SK-N-SH (cell line): ENCODE measurements at regions not wholly inside any gene's neighbourhood (a gene's known extent, or its start where the extent isn't known, plus 50 kb on each side); places are given as distances from the start of the nearest gene placed in this dataset.

Experiments
- CTCF ChIA-PET: fragments of 300-600, 350-600 bp; formaldehyde crosslinking; extraction: SDS; loops from one replicate; lab custom pipeline; 2021; lab: Yijun Ruan, JAX
- POLR2A ChIA-PET: fragments of 350-600 bp; sonication (Branson Sonifier 250); formaldehyde crosslinking; extraction: SDS; loops from one replicate; lab custom pipeline; 2020; ENCODE audit warnings: antibody characterized with exemption, inconsistent platforms; lab: Yijun Ruan, JAX
- DNase-seq: peaks from one replicate; pipeline ENCODE4 v3.0.0; 2012
- H2AFZ ChIP-seq: fragments of 200-600 bp; sonication (generic); 2 replicates; pipeline ENCODE4 v1.8.1; 2016; ENCODE audit warnings: antibody characterized with exemption, mild to moderate bottlenecking, low read depth
- H3F3A ChIP-seq: fragments of 200-600 bp; sonication (generic); replicated peaks from 2 replicates; pipeline ENCODE3; 2016; ENCODE audit warnings: antibody characterized with exemption, mild to moderate bottlenecking; ENCODE audit not compliant: insufficient read depth
- H3K27ac ChIP-seq, 2 experiments: fragments of 200-500 bp in 1 of 2; fragments of 200-600 bp in 1 of 2; sonication (Bioruptor generic) in 1 of 2; sonication (generic), shearing (Covaris generic) in 1 of 2; 2 replicates each; pipeline versions ENCODE4 v1.5.1 to v1.6.1; 2014 to 2016; ENCODE audit warnings: low read depth in 2 of 2, inconsistent platforms in 1 of 2, low read length in 1 of 2, mild to moderate bottlenecking in 1 of 2, mixed read lengths in 1 of 2
- H3K27me3 ChIP-seq: fragments of 200-600 bp; sonication (generic), shearing (Covaris generic); 2 replicates; pipeline ENCODE4 v1.6.1; 2016; ENCODE audit warnings: mixed run types; ENCODE audit not compliant: insufficient read depth
- H3K36me3 ChIP-seq, 2 experiments: fragments of 200-500 bp in 1 of 2; fragments of 200-600 bp in 1 of 2; sonication (Bioruptor generic) in 1 of 2; sonication (generic) in 1 of 2; replicated peaks in 1 of 2; 2 replicates each; pipeline versions ENCODE3 to v1.5.1; 2014 to 2016; ENCODE audit warnings: low read length in 1 of 2, mild to moderate bottlenecking in 1 of 2; ENCODE audit not compliant: insufficient read depth in 2 of 2, control insufficient read depth in 1 of 2
- H3K4me1 ChIP-seq, 2 experiments: fragments of 200-500 bp in 1 of 2; fragments of 200-600 bp in 1 of 2; sonication (Bioruptor generic) in 1 of 2; sonication (generic), shearing (Covaris generic) in 1 of 2; 2 replicates each; pipeline versions ENCODE4 v1.5.1 to v1.6.1; 2014 to 2016; ENCODE audit warnings: low read depth in 1 of 2, low read length in 1 of 2, mixed run types in 1 of 2; ENCODE audit not compliant: insufficient read depth in 2 of 2, control insufficient read depth in 1 of 2
- H3K4me2 ChIP-seq: fragments of 200-600 bp; sonication (generic), shearing (Covaris generic); 2 replicates; pipeline ENCODE4 v1.6.1; 2017; ENCODE audit warnings: mixed run types
- H3K4me3 ChIP-seq, 2 experiments: fragments of 200-500 bp in 1 of 2; fragments of 200-600 bp in 1 of 2; sonication (Bioruptor generic) in 1 of 2; sonication (generic), shearing (Covaris generic) in 1 of 2; 2 replicates each; pipeline versions ENCODE4 v1.5.1 to v1.8.1; 2014 to 2016; ENCODE audit warnings: low read depth in 2 of 2, inconsistent platforms in 1 of 2, low read length in 1 of 2, mild to moderate bottlenecking in 1 of 2, mixed read lengths in 1 of 2, moderate library complexity in 1 of 2
- H3K79me2 ChIP-seq: fragments of 200-600 bp; sonication (generic); 2 replicates; pipeline ENCODE4 v1.8.1; 2017; ENCODE audit warnings: mild to moderate bottlenecking; ENCODE audit not compliant: insufficient read depth
- H3K9ac ChIP-seq: fragments of 200-600 bp; sonication (generic); 2 replicates; pipeline ENCODE4 v1.6.1; 2017; ENCODE audit warnings: mixed run types
- H3K9me2 ChIP-seq: fragments of 200-600 bp; sonication (generic); 2 replicates; pipeline ENCODE4 v1.6.1; 2017; ENCODE audit warnings: mixed run types
- H3K9me3 ChIP-seq: fragments of 200-600 bp; sonication (generic); 2 replicates; pipeline ENCODE4 v1.6.1; 2017; ENCODE audit warnings: mixed run types, mild to moderate bottlenecking, moderate library complexity
- H4K20me1 ChIP-seq: fragments of 200-600 bp; sonication (generic); 2 replicates; pipeline ENCODE4 v1.6.1; 2017; ENCODE audit warnings: mild to moderate bottlenecking, mixed run types; ENCODE audit not compliant: insufficient read depth
- FOXM1 ChIP-seq: IDR thresholded peaks from 2 replicates; pipeline ENCODE4 v1.4.0; 2012; ENCODE audit warnings: low read depth, mild to moderate bottlenecking
- GABPA ChIP-seq: IDR thresholded peaks from 2 replicates; pipeline ENCODE4 v1.4.0; 2012; ENCODE audit warnings: low read depth, mild to moderate bottlenecking
- GATA2 ChIP-seq: sonication (generic); formaldehyde crosslinking; IDR thresholded peaks from 2 replicates; pipeline ENCODE4 v1.5.0; 2020; ENCODE audit warnings: mild to moderate bottlenecking, missing genetic modification reagents
- IRF3 ChIP-seq: fragments of 150-350 bp; IDR thresholded peaks from 2 replicates; pipeline ENCODE4 v1.6.1; 2016; ENCODE audit warnings: mild to moderate bottlenecking, low read depth, low read length
- JUND ChIP-seq: IDR thresholded peaks from 2 replicates; pipeline ENCODE4 v1.4.0; 2012
- MAX ChIP-seq: IDR thresholded peaks from 2 replicates; pipeline ENCODE4 v1.4.0; 2012; ENCODE audit warnings: low read depth
- NFIC ChIP-seq: IDR thresholded peaks from 2 replicates; pipeline ENCODE4 v1.4.0; 2012; ENCODE audit warnings: borderline replicate concordance
- NRF1 ChIP-seq: IDR thresholded peaks from 2 replicates; pipeline ENCODE4 v1.6.1; 2012; ENCODE audit warnings: low read depth, mild to moderate bottlenecking, low read length
- POLR2AphosphoS5 ChIP-seq: IDR thresholded peaks from 2 replicates; pipeline ENCODE4 v1.6.1; 2012; ENCODE audit warnings: low read depth, low read length
- REST ChIP-seq: IDR thresholded peaks from 2 replicates; pipeline ENCODE4 v1.6.1; 2012; ENCODE audit warnings: mild to moderate bottlenecking, low read depth, low read length, moderate library complexity
- RXRA ChIP-seq: IDR thresholded peaks from 2 replicates; pipeline ENCODE4 v1.4.0; 2012; ENCODE audit warnings: low read depth, mild to moderate bottlenecking, borderline replicate concordance
- SIN3A ChIP-seq: IDR thresholded peaks from 2 replicates; pipeline ENCODE4 v1.6.1; 2012; ENCODE audit warnings: low read depth, mild to moderate bottlenecking, low read length, moderate library complexity, borderline replicate concordance
- SMC3 ChIP-seq: IDR thresholded peaks from 2 replicates; pipeline ENCODE4 v1.6.1; 2012; ENCODE audit warnings: low read depth, low read length, improper control_type of control experiment
- TAF1 ChIP-seq: IDR thresholded peaks from 2 replicates; pipeline ENCODE4 v1.6.1; 2012; ENCODE audit warnings: low read depth, mild to moderate bottlenecking, low read length, moderate library complexity, borderline replicate concordance
- TCF12 ChIP-seq: IDR thresholded peaks from 2 replicates; pipeline ENCODE4 v1.4.0; 2012
- USF1 ChIP-seq: IDR thresholded peaks from 2 replicates; pipeline ENCODE4 v1.4.0; 2012; ENCODE audit warnings: low read depth, borderline replicate concordance
- USF2 ChIP-seq: fragments of 150-350 bp; IDR thresholded peaks from 2 replicates; pipeline ENCODE4 v1.6.1; 2017; ENCODE audit warnings: antibody characterized with exemption, low read length, low read depth, borderline replicate concordance
- YY1 ChIP-seq: IDR thresholded peaks from 2 replicates; pipeline ENCODE4 v1.4.0; 2012; ENCODE audit warnings: low read depth, mild to moderate bottlenecking
- ZBTB33 ChIP-seq: IDR thresholded peaks from 2 replicates; pipeline ENCODE4 v1.4.0; 2012; ENCODE audit warnings: low read depth, borderline replicate concordance
- WGBS: methylation state at CpG from one replicate; pipeline ENCODE4 v1.1.6; 2017; ENCODE audit warnings: low lambda C conversion rate; 5-methylcytosine and 5-hydroxymethylcytosine counted together

GRCh38 chr9:92179286-92180001 is 64.2 kb upstream of the SPTLC1 start:
- Histone ChIP-seq H4K20me1 (no peaks in the 10 kb centered on the region), H3K4me1 (no peaks in the 10 kb centered on the region; a peak in 1 of 4 replicates), H3K9ac (no peak overlapping the region), H3K4me3 (no peak overlapping the region), H3K4me2 (no peak overlapping the region), H2AFZ (no peak overlapping the region), H3K27me3 (no peaks in the 10 kb centered on the region), H3K36me3 (no peaks in the 10 kb centered on the region), H3K9me3 (no peaks in the 10 kb centered on the region), H3K27ac (no peak overlapping the region), H3K9me2 (no peaks in the 10 kb centered on the region), H3K79me2 (no peaks in the 10 kb centered on the region), H3F3A (no peaks in the 10 kb centered on the region)
- ChIA-PET CTCF (interaction anchor here (0.8 to 2.0 kb wide), 4 partner anchors 26 to 63 kb away, joined by 3 to 7 read pairs (median 4); no protein-coding TSS in a partner anchor), POLR2A (no interaction called here)
- DNase-seq: no peak
- 57% methylated on average over 11 of the region's 11 CpGs for WGBS
- TF ChIP-seq GATA2 (CRISPR knock-in tag): no peak
- no peak for TF ChIP-seq JUND
- no peak for TF ChIP-seq RXRA
- TF ChIP-seq SMC3: no peak
- no peak for TF ChIP-seq NRF1
- no peak for TF ChIP-seq YY1
- TF ChIP-seq ZBTB33: no peak
- TF ChIP-seq SIN3A: no peak
- TF ChIP-seq NFIC: no peak
- TF ChIP-seq IRF3: no peak
- no peak for TF ChIP-seq TCF12
- no peak for TF ChIP-seq GABPA
- no peak for TF ChIP-seq REST
- no peak for TF ChIP-seq POLR2AphosphoS5
- TF ChIP-seq MAX: no peak
- TF ChIP-seq FOXM1: no peak
- TF ChIP-seq USF1: no peak
- no peak for TF ChIP-seq TAF1
- TF ChIP-seq USF2: no peak
